Epithelial cell of esophagus (primary cell): ENCODE measurements at regions not wholly inside any gene's neighbourhood (a gene's known extent, or its start where the extent isn't known, plus 50 kb on each side); places are given as distances from the start of the nearest gene placed in this dataset.

Experiments
- DNase-seq: peaks from one replicate; pipeline ENCODE4 v3.0.0; 2010; ENCODE audit warnings: low read depth
- H3K4me3 ChIP-seq: 2 replicates; pipeline ENCODE4 v1.5.1; 2011; ENCODE audit warnings: mild to moderate bottlenecking, low read length, control low read depth
- TF ChIP-seq, protein P1 (sequence below): IDR thresholded peaks from 2 replicates; pipeline ENCODE4 v1.5.1; 2011; ENCODE audit warnings: low read depth, mild to moderate bottlenecking, low read length, control low read depth, inconsistent platforms; ENCODE audit not compliant: insufficient read depth; ENCODE audit errors: missing control alignments

DNA sequence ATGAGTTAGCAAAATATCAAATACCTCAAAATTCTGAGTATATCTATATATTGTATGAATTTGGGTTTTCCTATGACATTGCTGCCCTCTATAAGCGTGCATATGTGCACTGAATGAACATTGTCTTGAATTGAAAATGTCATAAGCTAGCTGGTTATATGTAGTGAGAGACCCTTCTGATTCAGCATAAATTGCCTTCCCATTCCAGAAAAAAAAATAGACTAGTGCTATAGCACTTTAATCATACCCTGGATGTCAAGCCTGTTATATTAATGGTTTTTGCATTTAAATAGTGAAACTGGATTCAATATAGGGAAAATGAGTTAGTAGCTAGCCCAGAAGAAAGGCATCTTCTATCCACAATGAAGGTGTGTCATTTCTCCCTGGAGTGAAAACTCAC, 265.1 kb downstream of the TUSC7 start:
- H3K4me3 ChIP-seq, result no peak overlapping the region
- TF ChIP-seq, protein P1, sequence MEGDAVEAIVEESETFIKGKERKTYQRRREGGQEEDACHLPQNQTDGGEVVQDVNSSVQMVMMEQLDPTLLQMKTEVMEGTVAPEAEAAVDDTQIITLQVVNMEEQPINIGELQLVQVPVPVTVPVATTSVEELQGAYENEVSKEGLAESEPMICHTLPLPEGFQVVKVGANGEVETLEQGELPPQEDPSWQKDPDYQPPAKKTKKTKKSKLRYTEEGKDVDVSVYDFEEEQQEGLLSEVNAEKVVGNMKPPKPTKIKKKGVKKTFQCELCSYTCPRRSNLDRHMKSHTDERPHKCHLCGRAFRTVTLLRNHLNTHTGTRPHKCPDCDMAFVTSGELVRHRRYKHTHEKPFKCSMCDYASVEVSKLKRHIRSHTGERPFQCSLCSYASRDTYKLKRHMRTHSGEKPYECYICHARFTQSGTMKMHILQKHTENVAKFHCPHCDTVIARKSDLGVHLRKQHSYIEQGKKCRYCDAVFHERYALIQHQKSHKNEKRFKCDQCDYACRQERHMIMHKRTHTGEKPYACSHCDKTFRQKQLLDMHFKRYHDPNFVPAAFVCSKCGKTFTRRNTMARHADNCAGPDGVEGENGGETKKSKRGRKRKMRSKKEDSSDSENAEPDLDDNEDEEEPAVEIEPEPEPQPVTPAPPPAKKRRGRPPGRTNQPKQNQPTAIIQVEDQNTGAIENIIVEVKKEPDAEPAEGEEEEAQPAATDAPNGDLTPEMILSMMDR, result no peak
- DNase-seq, result no peak

DNA sequence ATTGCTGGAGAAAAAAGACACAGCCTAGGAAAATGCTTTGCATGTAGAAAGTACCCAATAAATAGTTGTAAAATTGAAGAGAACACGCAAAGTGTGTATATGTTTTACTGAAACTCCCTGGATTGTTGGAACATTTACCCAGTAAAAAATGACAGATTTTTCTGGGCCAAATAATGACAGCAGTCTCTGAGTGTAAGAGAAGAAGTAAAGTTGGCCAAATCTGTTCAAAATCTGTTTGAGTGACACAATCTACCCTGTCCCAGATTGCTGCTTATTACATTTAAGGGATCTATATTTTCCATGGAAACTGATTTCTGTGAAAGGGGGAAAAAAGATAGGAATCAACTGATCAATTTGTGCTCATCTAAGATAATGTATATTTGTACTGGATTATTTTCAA, 267.9 kb downstream of the TUSC7 start:
- H3K4me3 ChIP-seq, result no peak overlapping the region
- DNase-seq, result no peak
- TF ChIP-seq, protein P1, result no peak

GRCh38 chr3:116980099-116980498, 270.5 kb downstream of the TUSC7 start:
- no peak for DNase-seq
- H3K4me3 ChIP-seq, result no peak overlapping the region
- TF ChIP-seq, protein P1, result no peak

- H3K4me3 ChIP-seq, result no peak overlapping the region
- DNase-seq, result no peak
- TF ChIP-seq, protein P1, result no peak
These were observed 271.5 kb downstream of the TUSC7 start for GRCh38 chr3:116981089-116981488.

GRCh38 chr3:116984301-116984700, 274.7 kb downstream of the TUSC7 start:
- no peak overlapping the region for H3K4me3 ChIP-seq
- TF ChIP-seq, protein P1, result no peak
- DNase-seq, result no peak

DNA sequence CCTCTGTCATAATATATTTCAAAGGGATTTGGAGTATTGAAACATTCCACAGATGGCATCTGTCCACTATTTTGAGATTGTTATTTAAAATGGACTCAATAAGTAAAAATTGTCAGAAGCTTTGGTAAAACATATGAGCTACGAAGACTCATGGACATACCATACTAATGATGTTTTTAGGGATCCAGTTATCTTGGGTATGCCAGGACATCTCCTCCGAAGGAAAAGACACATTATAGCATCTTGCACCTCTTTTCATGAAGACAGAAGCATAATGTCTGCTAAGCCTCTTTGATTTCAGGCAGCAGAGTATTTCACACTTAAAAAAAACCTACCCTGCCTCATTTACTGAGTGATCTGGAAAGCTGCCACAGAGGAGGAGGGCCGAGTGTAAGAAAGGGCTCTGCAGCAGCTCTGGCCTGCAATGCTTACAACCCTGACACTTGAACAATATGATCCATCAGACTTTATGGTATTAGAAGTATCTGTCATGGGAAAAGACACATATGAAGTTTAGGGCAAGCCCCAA, 284.8 kb downstream of the TUSC7 start:
- no peak for DNase-seq
- H3K4me3 ChIP-seq, result no peak overlapping the region
- TF ChIP-seq, protein P1, result no peak

DNA sequence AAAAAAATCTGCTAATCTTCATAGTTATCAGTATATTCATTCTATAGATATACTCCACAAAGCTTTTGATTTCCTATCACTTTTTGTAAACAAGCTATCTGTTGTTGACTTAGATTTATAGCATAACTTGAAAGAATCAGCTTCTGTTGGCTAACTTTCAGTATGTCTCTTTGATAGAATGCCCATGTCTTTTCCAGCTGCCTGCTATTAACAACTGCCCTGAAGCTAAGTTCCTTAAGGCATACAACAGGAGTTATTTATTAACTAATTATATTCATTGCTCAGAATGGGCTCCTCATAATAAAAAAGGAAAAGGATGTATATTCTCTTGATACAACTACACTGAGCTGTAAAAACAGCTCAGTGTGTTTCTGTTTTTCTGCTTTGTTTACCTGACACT, 293.9 kb downstream of the TUSC7 start:
- no peak for DNase-seq
- TF ChIP-seq, protein P1, result no peak
- no peak overlapping the region for H3K4me3 ChIP-seq
